ENCODE measurements at regions not wholly inside any gene's neighbourhood (a gene's known extent, or its start where the extent isn't known, plus 50 kb on each side); places are given as distances from the start of the nearest gene placed in this dataset.

GRCh38 chr22:34045311-34045710 lies 125.0 kb upstream of the LARGE1 start:
- no peak for DNase-seq (ENCODE audit: low read depth in 3 of 3)

- DNase-seq (ENCODE audit: low read depth in 3 of 3): no peak
Observed at GRCh38 chr22:34055525-34056200, 135.4 kb upstream of the LARGE1 start.

GRCh38 chr22:34057726-34058125 lies 137.4 kb upstream of the LARGE1 start:
- DNase-seq (ENCODE audit: low read depth in 3 of 3): no peak

DNA sequence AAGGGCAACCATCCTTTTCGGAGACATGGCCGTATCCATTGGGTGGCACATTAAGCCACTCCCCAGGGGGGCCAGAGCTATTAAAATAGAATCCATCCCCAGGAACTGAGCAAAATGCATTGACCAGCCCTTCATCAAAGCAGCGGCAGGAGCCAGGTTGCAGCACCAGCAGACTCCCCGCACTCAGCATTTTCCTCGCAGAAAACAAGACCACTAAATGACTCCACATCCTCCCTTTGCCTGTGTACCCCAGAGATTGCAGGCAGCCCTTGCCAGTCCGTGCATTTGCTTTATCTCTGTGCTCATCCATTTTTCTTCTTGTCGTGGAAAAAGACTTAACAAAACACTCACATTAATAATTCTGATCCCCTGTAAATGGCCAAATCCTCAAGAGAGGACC lies 144.4 kb upstream of the LARGE1 start:
- DNase-seq (ENCODE audit: low read depth in 3 of 3): no peak

GRCh38 chr22:34067031-34067430 lies 146.8 kb upstream of the LARGE1 start:
- no peak for DNase-seq (ENCODE audit: low read depth in 3 of 3)

- no peak for DNase-seq (ENCODE audit: low read depth in 3 of 3)
Observed at GRCh38 chr22:34068001-34068400, 147.7 kb upstream of the LARGE1 start.

DNA sequence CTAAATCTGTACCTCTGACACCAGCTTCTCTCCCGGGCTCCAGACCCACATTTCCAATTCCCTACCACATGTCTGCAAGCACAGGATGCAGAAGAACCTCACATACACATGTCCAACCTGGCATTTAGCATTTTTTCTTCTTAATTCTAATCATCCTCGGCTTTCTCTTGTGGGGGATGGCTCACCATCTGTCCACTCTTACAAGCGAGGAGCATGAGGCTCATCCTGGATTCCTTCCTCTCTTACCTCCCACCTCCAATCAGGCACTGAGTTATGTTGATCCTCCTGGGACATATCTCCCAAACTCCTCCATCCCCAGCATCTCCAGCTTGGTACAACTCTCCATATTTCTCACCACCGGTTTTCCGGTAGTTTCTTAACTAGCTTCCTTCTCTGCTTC lies 149.8 kb upstream of the LARGE1 start:
- no peak for DNase-seq (ENCODE audit: low read depth in 3 of 3)

DNA sequence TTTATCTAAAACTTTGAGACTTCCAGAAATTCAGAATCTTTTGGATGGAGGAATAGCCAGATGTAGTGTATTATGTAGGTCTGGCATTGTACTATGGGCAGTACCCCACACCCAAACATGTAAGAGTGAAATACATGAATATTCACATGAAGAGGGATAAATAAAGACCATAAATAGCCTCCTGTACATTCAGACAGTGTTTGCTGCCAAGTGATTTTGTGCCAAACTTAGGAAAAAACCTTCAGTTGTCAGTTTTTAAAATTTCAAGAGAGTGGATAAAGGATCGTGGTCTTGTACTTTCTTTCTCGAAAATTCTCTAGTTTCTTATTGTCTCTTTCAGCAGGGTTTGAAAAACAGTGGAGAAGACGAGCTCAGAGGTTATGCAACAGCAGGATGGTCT lies 150.3 kb upstream of the LARGE1 start:
- no peak for DNase-seq (ENCODE audit: low read depth in 3 of 3)

- DNase-seq (ENCODE audit: low read depth in 3 of 3): no peak
Observed at GRCh38 chr22:34072585-34072984, 152.3 kb upstream of the LARGE1 start.

GRCh38 chr22:34080433-34080832 lies 160.2 kb upstream of the LARGE1 start:
- DNase-seq (ENCODE audit: low read depth in 3 of 3): no peak

DNA sequence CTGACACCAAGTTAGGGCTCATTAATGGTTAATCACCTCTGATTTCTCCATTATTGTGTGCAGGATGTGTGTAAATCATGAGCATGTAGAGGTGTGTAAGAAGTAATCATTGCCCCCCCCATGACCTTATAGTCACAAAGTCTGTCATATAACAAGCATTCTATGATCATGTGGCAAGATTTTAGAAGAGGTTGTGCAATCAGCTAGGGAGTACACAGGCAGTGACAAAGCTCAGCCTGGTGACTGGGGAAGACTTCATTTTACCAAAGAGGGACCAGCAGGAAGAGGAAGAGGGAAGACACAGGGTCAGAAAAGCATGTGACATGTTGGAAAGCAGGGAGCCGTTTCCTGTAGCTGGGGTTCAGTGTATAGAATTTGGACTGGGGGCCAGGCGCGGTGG lies 176.5 kb upstream of the LARGE1 start:
- no peak for DNase-seq (ENCODE audit: low read depth in 3 of 3)

DNA sequence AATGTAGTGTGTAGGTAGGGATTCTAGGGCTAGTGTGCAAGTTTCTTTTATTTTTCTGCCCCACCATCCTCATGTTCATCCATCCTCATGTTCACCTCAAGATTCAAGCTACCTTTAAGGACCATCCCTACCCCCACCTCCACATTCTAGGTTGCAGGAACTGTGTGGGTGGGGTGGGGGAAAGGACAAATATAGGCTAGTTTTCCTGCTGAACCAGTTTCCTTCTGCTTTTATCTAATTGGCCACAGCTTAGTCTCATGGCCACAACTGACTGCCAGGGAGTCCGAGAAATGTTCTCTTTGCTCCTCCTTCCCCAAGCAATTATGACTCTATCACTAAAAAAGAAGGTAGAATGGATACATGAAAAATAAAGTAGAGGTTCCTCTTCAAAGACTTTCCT lies 179.0 kb upstream of the LARGE1 start:
- no peak for DNase-seq (ENCODE audit: low read depth in 3 of 3)

GRCh38 chr22:34102633-34103032 lies 182.4 kb upstream of the LARGE1 start:
- DNase-seq (ENCODE audit: low read depth in 3 of 3): no peak

GRCh38 chr22:34105461-34106062 lies 185.3 kb upstream of the LARGE1 start:
- peak in 1 of 3 experiments; percentile 2 for DNase-seq (ENCODE audit: low read depth in 3 of 3)

DNA sequence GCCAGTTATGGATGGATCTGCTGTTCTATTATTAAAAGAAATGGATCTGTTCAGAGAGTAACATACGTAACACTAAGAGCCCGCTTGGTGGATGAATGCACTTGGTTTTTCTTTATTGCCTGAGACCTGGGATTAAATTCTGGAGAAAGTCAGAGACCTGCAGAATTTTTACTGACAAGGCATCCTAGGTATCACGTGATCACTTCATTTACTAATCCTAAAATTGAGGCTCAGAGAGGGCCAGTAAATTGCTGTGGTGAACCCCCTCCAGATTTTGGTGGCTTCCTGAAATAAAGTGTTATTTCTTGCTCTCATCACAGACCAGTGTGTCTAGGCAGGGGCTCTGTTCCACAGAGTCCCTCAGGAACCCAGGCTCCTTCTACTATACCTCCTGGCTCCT lies 187.9 kb upstream of the LARGE1 start:
- no peak for DNase-seq (ENCODE audit: low read depth in 3 of 3)

- no peak for DNase-seq (ENCODE audit: low read depth in 3 of 3)
Observed at GRCh38 chr22:34111210-34111824, 191.0 kb upstream of the LARGE1 start.

DNA sequence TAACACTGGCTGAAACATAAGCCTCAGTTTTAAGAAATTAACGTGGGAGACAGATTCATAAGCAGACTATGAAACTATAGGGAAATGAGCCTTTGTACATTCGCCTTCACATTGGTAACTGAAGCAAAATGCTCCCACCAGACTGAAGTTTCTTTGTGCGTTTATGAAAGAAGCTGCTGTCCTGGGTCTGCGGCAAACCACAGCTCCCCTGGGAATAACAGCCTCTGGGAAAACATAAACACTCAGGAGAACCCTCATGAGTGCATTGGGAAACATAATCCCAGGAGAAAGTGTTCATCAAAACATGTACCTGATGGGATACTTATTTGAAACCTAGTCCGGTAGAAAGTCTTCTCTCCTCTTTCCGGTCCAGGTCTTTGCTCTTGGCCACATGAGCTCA lies 193.1 kb upstream of the LARGE1 start:
- DNase-seq (ENCODE audit: low read depth in 3 of 3): no peak

GRCh38 chr22:34114406-34114805 lies 194.1 kb upstream of the LARGE1 start:
- no peak for DNase-seq (ENCODE audit: low read depth in 3 of 3)

DNA sequence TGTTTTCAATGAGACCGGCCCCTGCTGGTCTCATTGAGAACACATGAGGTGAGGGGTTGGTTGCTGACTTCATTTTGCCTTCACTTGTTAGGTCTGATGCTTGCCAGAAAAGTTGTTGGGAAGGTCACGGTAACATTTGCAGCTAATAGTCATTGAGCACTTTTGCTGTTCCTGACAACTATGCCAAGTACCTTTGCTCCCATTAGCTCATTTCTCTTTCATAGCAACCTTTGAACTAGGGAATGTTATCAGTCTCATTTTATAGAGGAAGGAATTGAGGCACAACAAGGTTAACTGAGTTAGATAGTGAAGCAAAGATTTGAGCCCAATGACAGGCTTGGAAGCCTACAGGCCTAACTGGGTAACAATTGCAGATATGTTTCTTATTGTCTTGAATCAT lies 195.4 kb upstream of the LARGE1 start:
- DNase-seq (ENCODE audit: low read depth in 3 of 3): no peak

GRCh38 chr22:34116126-34116525 lies 195.8 kb upstream of the LARGE1 start:
- DNase-seq (ENCODE audit: low read depth in 3 of 3): no peak

DNA sequence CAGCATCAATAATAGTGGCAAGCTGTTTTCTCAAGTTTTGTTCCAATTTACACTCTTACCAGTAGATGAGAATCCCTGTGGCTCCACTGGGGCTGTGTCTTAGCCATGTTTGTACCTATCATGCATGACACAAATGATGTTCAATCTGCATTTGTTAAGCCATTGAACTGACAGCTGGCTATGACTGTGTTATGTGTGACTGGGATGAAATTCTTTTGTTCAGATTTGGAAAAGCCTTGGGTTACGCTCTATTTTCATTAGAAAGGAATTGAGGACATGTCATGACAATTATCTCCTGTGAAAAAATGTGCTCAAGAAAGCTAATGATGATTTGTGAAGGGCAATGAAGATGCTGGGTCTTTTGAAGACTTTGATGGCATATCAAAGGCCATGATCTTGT lies 201.8 kb upstream of the LARGE1 start:
- no peak for DNase-seq (ENCODE audit: low read depth in 3 of 3)

- no peak for DNase-seq (ENCODE audit: low read depth in 3 of 3)
Observed at GRCh38 chr22:34129691-34130486, 209.6 kb upstream of the LARGE1 start.

GRCh38 chr22:34135749-34136148 lies 215.5 kb upstream of the LARGE1 start:
- DNase-seq (ENCODE audit: low read depth in 3 of 3): no peak
